Activated CD8-positive, alpha-beta memory T cell treated with anti-CD3 and anti-CD28 coated beads, Interleukin-2, amount 10 ng/mL, durations not matched to agents 7 days and 5 days (primary cell): ENCODE measurements at regions not wholly inside any gene's neighbourhood (a gene's known extent, or its start where the extent isn't known, plus 50 kb on each side); places are given as distances from the start of the nearest gene placed in this dataset.
"Not testable (repeated sequence)": the region's sequence is repeated elsewhere in the genome, so short reads cannot be mapped to it uniquely, and the experiment has no call there.

Source experiments
- ATAC-seq: fragments of 150-1000 bp; cut with Tn5 transposase; one replicate; pipeline ENCODE4 v1.10.0; 2021; ENCODE audit warnings: moderate library complexity
- CTCF ChIA-PET: fragments of 350-600 bp; sonication (Branson Sonifier 250); formaldehyde crosslinking; loops from one replicate; lab custom pipeline; 2021; ENCODE audit warnings: antibody characterized with exemption; lab: Charles Lee
- DNase-seq: peaks from one replicate; pipeline ENCODE4 v3.0.0-alpha.2; 2020
- H3K27ac Mint-ChIP-seq: one replicate; pipeline ENCODE4 v1.8.0; 2021; ENCODE audit warnings: mild to moderate bottlenecking, mixed read lengths
- H3K27me3 Mint-ChIP-seq: one replicate; pipeline ENCODE4 v1.8.0; 2021; ENCODE audit warnings: mixed read lengths
- H3K36me3 Mint-ChIP-seq: one replicate; pipeline ENCODE4 v1.8.0; 2021; ENCODE audit warnings: mild to moderate bottlenecking, mixed read lengths
- H3K4me1 Mint-ChIP-seq: one replicate; pipeline ENCODE4 v1.8.0; 2021; ENCODE audit warnings: mixed read lengths
- H3K4me3 Mint-ChIP-seq: one replicate; pipeline ENCODE4 v1.8.0; 2021; ENCODE audit warnings: mild to moderate bottlenecking, moderate library complexity, mixed read lengths
- H3K9me3 Mint-ChIP-seq: one replicate; pipeline ENCODE4 v1.8.0; 2022; ENCODE audit warnings: low read depth, mixed read lengths

GRCh38 chr4:155474758-155475157 is 98.0 kb upstream of the MAP9 start:
- CTCF ChIA-PET = interaction anchor here (0.6 kb wide), 2 partner anchors 14 to 119 kb away, joined by 3 to 4 read pairs; no protein-coding TSS in a partner anchor
- no peak overlapping the region for H3K4me3 Mint-ChIP-seq
- H3K27me3 Mint-ChIP-seq = peaks cover 3% of the 10 kb centered on the region
- H3K36me3 Mint-ChIP-seq = no peaks in the 10 kb centered on the region
- DNase-seq (no peak), ATAC-seq (no peak)
- no peaks in the 10 kb centered on the region for H3K4me1 Mint-ChIP-seq
- no peaks in the 10 kb centered on the region for H3K9me3 Mint-ChIP-seq
- no peak overlapping the region for H3K27ac Mint-ChIP-seq

GRCh38 chr4:155473420-155474095 is 96.8 kb upstream of the MAP9 start:
- CTCF ChIA-PET = no interaction called here
- Mint-ChIP-seq H3K4me1 (no peaks in the 10 kb centered on the region), H3K36me3 (no peaks in the 10 kb centered on the region), H3K27ac (no peak overlapping the region), H3K27me3 (peaks cover 3% of the 10 kb centered on the region), H3K4me3 (no peak overlapping the region), H3K9me3 (no peaks in the 10 kb centered on the region)
- DNase-seq (no peak), ATAC-seq (no peak)

- Mint-ChIP-seq H3K4me1 (no peaks in the 10 kb centered on the region), H3K27ac (no peak overlapping the region), H3K9me3 (no peaks in the 10 kb centered on the region), H3K36me3 (no peaks in the 10 kb centered on the region), H3K4me3 (no peak overlapping the region), H3K27me3 (peaks cover 3% of the 10 kb centered on the region)
- DNase-seq (no peak), ATAC-seq (no peak)
- CTCF ChIA-PET = no interaction called here
Measured at GRCh38 chr4:155468282-155468681, 91.5 kb upstream of the MAP9 start.

- ATAC-seq = no peak
- CTCF ChIA-PET = no interaction called here
- no peak overlapping the region for H3K4me3 Mint-ChIP-seq
- no peaks in the 10 kb centered on the region for H3K9me3 Mint-ChIP-seq
- DNase-seq = no peak
- no peak overlapping the region for H3K27ac Mint-ChIP-seq
- peaks cover 2% of the 10 kb centered on the region for H3K27me3 Mint-ChIP-seq
- no peaks in the 10 kb centered on the region for H3K4me1 Mint-ChIP-seq
- no peaks in the 10 kb centered on the region for H3K36me3 Mint-ChIP-seq
Measured at GRCh38 chr4:155450676-155451075, 73.9 kb upstream of the MAP9 start.

GRCh38 chr4:155445306-155445705 is 68.5 kb upstream of the MAP9 start:
- no peak for DNase-seq
- peaks cover 9% of the 10 kb centered on the region for H3K27me3 Mint-ChIP-seq
- ATAC-seq = no peak
- no peaks in the 10 kb centered on the region for H3K36me3 Mint-ChIP-seq
- no peak overlapping the region for H3K4me3 Mint-ChIP-seq
- H3K4me1 Mint-ChIP-seq = no peaks in the 10 kb centered on the region
- no peak overlapping the region for H3K27ac Mint-ChIP-seq
- no peaks in the 10 kb centered on the region for H3K9me3 Mint-ChIP-seq
- CTCF ChIA-PET = no interaction called here

GRCh38 chr4:155444721-155445120 is 68.0 kb upstream of the MAP9 start:
- DNase-seq = no peak
- no peaks in the 10 kb centered on the region for H3K9me3 Mint-ChIP-seq
- H3K27me3 Mint-ChIP-seq = peaks cover 9% of the 10 kb centered on the region
- H3K4me1 Mint-ChIP-seq = no peaks in the 10 kb centered on the region
- H3K27ac Mint-ChIP-seq = no peak overlapping the region
- no peak overlapping the region for H3K4me3 Mint-ChIP-seq
- no peaks in the 10 kb centered on the region for H3K36me3 Mint-ChIP-seq
- ATAC-seq = no peak
- CTCF ChIA-PET = no interaction called here

- CTCF ChIA-PET = interaction anchor here (1.0 to 1.4 kb wide), 2 partner anchors 345 to 509 kb away, joined by 3 to 4 read pairs; no protein-coding TSS in a partner anchor
- H3K4me3 Mint-ChIP-seq = no peak overlapping the region
- no peak overlapping the region for H3K27ac Mint-ChIP-seq
- H3K36me3 Mint-ChIP-seq = no peaks in the 10 kb centered on the region
- H3K27me3 Mint-ChIP-seq = peaks cover 7% of the 10 kb centered on the region
- DNase-seq (peak; percentile 60), ATAC-seq (peak; percentile 45)
- no peaks in the 10 kb centered on the region for H3K9me3 Mint-ChIP-seq
- H3K4me1 Mint-ChIP-seq = no peaks in the 10 kb centered on the region
Measured at GRCh38 chr4:155442267-155443105, 65.7 kb upstream of the MAP9 start.

- H3K27me3 Mint-ChIP-seq = peaks cover 7% of the 10 kb centered on the region
- no peaks in the 10 kb centered on the region for H3K4me1 Mint-ChIP-seq
- no peaks in the 10 kb centered on the region for H3K9me3 Mint-ChIP-seq
- no peak for DNase-seq
- CTCF ChIA-PET = interaction anchor here (0.7 kb wide), 1 partner anchor 319 kb away, joined by 3 read pairs; no protein-coding TSS in a partner anchor
- no peaks in the 10 kb centered on the region for H3K36me3 Mint-ChIP-seq
- no peak overlapping the region for H3K27ac Mint-ChIP-seq
- no peak for ATAC-seq
- H3K4me3 Mint-ChIP-seq = no peak overlapping the region
Measured at GRCh38 chr4:155441475-155441874, 64.7 kb upstream of the MAP9 start.

- DNase-seq, H3K27me3 Mint-ChIP-seq, H3K4me1 Mint-ChIP-seq, CTCF ChIA-PET, H3K36me3 Mint-ChIP-seq, H3K4me3 Mint-ChIP-seq, H3K9me3 Mint-ChIP-seq, ATAC-seq, H3K27ac Mint-ChIP-seq: not testable (repeated sequence)
Measured at GRCh38 chr4:155439760-155440159, 63.0 kb upstream of the MAP9 start.

- no peak for ATAC-seq
- CTCF ChIA-PET = no interaction called here
- no peak overlapping the region for H3K4me3 Mint-ChIP-seq
- H3K27ac Mint-ChIP-seq = no peak overlapping the region
- H3K36me3 Mint-ChIP-seq = no peaks in the 10 kb centered on the region
- no peaks in the 10 kb centered on the region for H3K4me1 Mint-ChIP-seq
- DNase-seq = no peak
- H3K9me3 Mint-ChIP-seq = no peaks in the 10 kb centered on the region
- no peaks in the 10 kb centered on the region for H3K27me3 Mint-ChIP-seq
Measured at GRCh38 chr4:155434904-155435303, 58.1 kb upstream of the MAP9 start.

- ATAC-seq (no peak), DNase-seq (no peak)
- no peaks in the 10 kb centered on the region for H3K9me3 Mint-ChIP-seq
- no peak overlapping the region for H3K4me3 Mint-ChIP-seq
- no peaks in the 10 kb centered on the region for H3K36me3 Mint-ChIP-seq
- CTCF ChIA-PET = no interaction called here
- H3K27ac Mint-ChIP-seq = no peak overlapping the region
- H3K4me1 Mint-ChIP-seq = no peaks in the 10 kb centered on the region
- H3K27me3 Mint-ChIP-seq = no peaks in the 10 kb centered on the region
Measured at GRCh38 chr4:155434366-155434765, 57.6 kb upstream of the MAP9 start.

GRCh38 chr4:155433636-155434360 is 57.0 kb upstream of the MAP9 start:
- ATAC-seq (no peak), DNase-seq (no peak)
- CTCF ChIA-PET = no interaction called here
- no peaks in the 10 kb centered on the region for H3K4me1 Mint-ChIP-seq
- H3K27me3 Mint-ChIP-seq = no peaks in the 10 kb centered on the region
- H3K4me3 Mint-ChIP-seq = no peak overlapping the region
- peaks cover 3% of the 10 kb centered on the region for H3K9me3 Mint-ChIP-seq
- H3K27ac Mint-ChIP-seq = no peak overlapping the region
- no peaks in the 10 kb centered on the region for H3K36me3 Mint-ChIP-seq

- no peak for ATAC-seq
- Mint-ChIP-seq H3K36me3 (no peaks in the 10 kb centered on the region), H3K4me1 (no peaks in the 10 kb centered on the region), H3K27me3 (no peaks in the 10 kb centered on the region), H3K27ac (no peak overlapping the region), H3K4me3 (no peak overlapping the region), H3K9me3 (peaks cover 9% of the 10 kb centered on the region)
- CTCF ChIA-PET = no interaction called here
- no peak for DNase-seq
Measured at GRCh38 chr4:155430895-155431795, 54.4 kb upstream of the MAP9 start.
